ES-I3 (cell line): ENCODE measurements at regions not wholly inside any gene's neighbourhood (a gene's known extent, or its start where the extent isn't known, plus 50 kb on each side); places are given as distances from the start of the nearest gene placed in this dataset.

ENCODE experiments used
- H3K36me3 ChIP-seq: 2 replicates; pipeline ENCODE4 v1.6.1; 2013; ENCODE audit warnings: mild to moderate bottlenecking, low read length, control low read depth, moderate library complexity; ENCODE audit not compliant: insufficient read depth
- H3K4me1 ChIP-seq: 2 replicates; pipeline ENCODE4 v1.6.1; 2013; ENCODE audit warnings: mild to moderate bottlenecking, control low read depth, low read length; ENCODE audit not compliant: insufficient read depth
- H3K9ac ChIP-seq: 2 replicates; pipeline ENCODE4 v1.6.1; 2013; ENCODE audit warnings: low read depth, mild to moderate bottlenecking, low read length, moderate library complexity
- H3K9me3 ChIP-seq: 2 replicates; pipeline ENCODE4 v1.6.1; 2013; ENCODE audit warnings: mild to moderate bottlenecking, low read length, moderate library complexity; ENCODE audit not compliant: control insufficient read depth, insufficient read depth

GRCh38 chr15:46416544-46416943, 781.7 kb downstream of the SQOR start:
- Histone ChIP-seq H3K9me3 (no peaks in the 10 kb centered on the region), H3K36me3 (no peaks in the 10 kb centered on the region)

GRCh38 chr15:46420990-46421389, 786.2 kb downstream of the SQOR start:
- H3K4me1 ChIP-seq: no peaks in the 10 kb centered on the region
- no peak overlapping the region for H3K9ac ChIP-seq
- H3K9me3 ChIP-seq: no peaks in the 10 kb centered on the region; the same call in 1 of the 2 replicates
- no peaks in the 10 kb centered on the region for H3K36me3 ChIP-seq

More at GRCh38 chr15:46416544-46416943, 781.7 kb downstream of the SQOR start:
- no peaks in the 10 kb centered on the region for H3K4me1 ChIP-seq
- H3K9ac ChIP-seq: no peak overlapping the region

- Histone ChIP-seq H3K36me3 (no peaks in the 10 kb centered on the region), H3K9ac (no peak overlapping the region), H3K4me1 (no peaks in the 10 kb centered on the region), H3K9me3 (no peaks in the 10 kb centered on the region)
These were observed 806.6 kb downstream of the SQOR start for GRCh38 chr15:46441294-46442062.

GRCh38 chr15:46442184-46442583, 807.4 kb downstream of the SQOR start:
- Histone ChIP-seq H3K36me3 (no peaks in the 10 kb centered on the region), H3K4me1 (no peaks in the 10 kb centered on the region), H3K9me3 (no peaks in the 10 kb centered on the region), H3K9ac (no peak overlapping the region)

GRCh38 chr15:46442901-46443590, 808.2 kb downstream of the SQOR start:
- no peaks in the 10 kb centered on the region for H3K9me3 ChIP-seq
- no peaks in the 10 kb centered on the region for H3K36me3 ChIP-seq
- H3K9ac ChIP-seq: no peak overlapping the region
- H3K4me1 ChIP-seq: no peaks in the 10 kb centered on the region

GRCh38 chr15:46450112-46450809, 815.4 kb downstream of the SQOR start:
- Histone ChIP-seq H3K9me3 (no peaks in the 10 kb centered on the region), H3K4me1 (no peaks in the 10 kb centered on the region), H3K36me3 (no peaks in the 10 kb centered on the region), H3K9ac (no peak overlapping the region)

GRCh38 chr15:46450810-46451182, 816.0 kb downstream of the SQOR start:
- no peaks in the 10 kb centered on the region for H3K9me3 ChIP-seq

GRCh38 chr15:46452297-46452820, 817.5 kb downstream of the SQOR start:
- no peak overlapping the region for H3K9ac ChIP-seq
- no peaks in the 10 kb centered on the region for H3K9me3 ChIP-seq
- H3K4me1 ChIP-seq: no peaks in the 10 kb centered on the region
- H3K36me3 ChIP-seq: no peaks in the 10 kb centered on the region

More at GRCh38 chr15:46450810-46451182, 816.0 kb downstream of the SQOR start:
- Histone ChIP-seq H3K36me3 (no peaks in the 10 kb centered on the region), H3K4me1 (no peaks in the 10 kb centered on the region), H3K9ac (no peak overlapping the region)

GRCh38 chr15:46456456-46456855, 821.6 kb downstream of the SQOR start:
- H3K9me3 ChIP-seq: no peaks in the 10 kb centered on the region
- H3K36me3 ChIP-seq: no peaks in the 10 kb centered on the region
- no peak overlapping the region for H3K9ac ChIP-seq
- no peaks in the 10 kb centered on the region for H3K4me1 ChIP-seq

GRCh38 chr15:46460431-46461094, 825.7 kb downstream of the SQOR start:
- Histone ChIP-seq H3K36me3 (no peaks in the 10 kb centered on the region), H3K9me3 (no peaks in the 10 kb centered on the region; the same call in 1 of the 2 replicates), H3K4me1 (peaks cover 4% of the 10 kb centered on the region), H3K9ac (no peak overlapping the region)

- no peaks in the 10 kb centered on the region; the same call in 1 of the 2 replicates for H3K9me3 ChIP-seq
- peaks cover 4% of the 10 kb centered on the region for H3K4me1 ChIP-seq
- H3K36me3 ChIP-seq: no peaks in the 10 kb centered on the region
- no peak overlapping the region for H3K9ac ChIP-seq
These were observed 826.6 kb downstream of the SQOR start for GRCh38 chr15:46461416-46461815.

- Histone ChIP-seq H3K4me1 (peaks cover 4% of the 10 kb centered on the region), H3K36me3 (no peaks in the 10 kb centered on the region), H3K9me3 (no peaks in the 10 kb centered on the region; the same call in 1 of the 2 replicates), H3K9ac (no peak overlapping the region)
These were observed 832.2 kb downstream of the SQOR start for GRCh38 chr15:46467041-46467440.

- H3K4me1 ChIP-seq: no peaks in the 10 kb centered on the region
- no peak overlapping the region for H3K9ac ChIP-seq
- H3K9me3 ChIP-seq: no peaks in the 10 kb centered on the region
- H3K36me3 ChIP-seq: no peaks in the 10 kb centered on the region
These were observed 836.3 kb downstream of the SQOR start for GRCh38 chr15:46471096-46471495.

- no peaks in the 10 kb centered on the region for H3K4me1 ChIP-seq
- H3K9me3 ChIP-seq: no peaks in the 10 kb centered on the region
- no peaks in the 10 kb centered on the region for H3K36me3 ChIP-seq
- H3K9ac ChIP-seq: no peak overlapping the region
These were observed 854.4 kb downstream of the SQOR start for GRCh38 chr15:46489276-46489675.
